H1 (cell line): ENCODE measurements at regions not wholly inside any gene's neighbourhood (a gene's known extent, or its start where the extent isn't known, plus 50 kb on each side); places are given as distances from the start of the nearest gene placed in this dataset.

Source experiments
- CTCF ChIA-PET: fragments of 300-600 bp; sonication (Branson Sonifier 250); formaldehyde crosslinking; loops from one replicate; lab custom pipeline; 2021; ENCODE audit not compliant: partially characterized antibody; lab: Charles Lee
- POLR2A ChIA-PET: fragments of 300-600 bp; sonication (Branson Sonifier 250); formaldehyde crosslinking; loops from one replicate; lab custom pipeline; 2021; ENCODE audit warnings: inconsistent platforms; ENCODE audit not compliant: partially characterized antibody; lab: Charles Lee
- DNase-seq, 2 experiments: peaks; one replicate each; pipeline versions ENCODE4 v3.0.0 to v3.0.0-alpha.2; 2010 to 2022; ENCODE audit warnings: low spot score in 2 of 2, low read depth in 1 of 2, mixed read lengths in 1 of 2
- FAIRE-seq: peaks from 2 replicates; lab custom pipeline; 2011; peaks lifted over from hg19 to GRCh38; lab: Jason Lieb, UNC
- H2AFZ ChIP-seq: 2 replicates; pipeline ENCODE4 v1.8.1; 2012; ENCODE audit warnings: low read length, inconsistent platforms
- H2AK5ac ChIP-seq: 2 replicates; pipeline ENCODE4 v1.6.1; 2013; ENCODE audit warnings: low read depth, low read length
- H2BK120ac ChIP-seq: replicated peaks from 2 replicates; pipeline ENCODE3; 2013; ENCODE audit warnings: low read depth, low read length, inconsistent platforms
- H2BK12ac ChIP-seq: 2 replicates; pipeline ENCODE4 v1.6.1; 2013; ENCODE audit warnings: low read depth, low read length
- H2BK15ac ChIP-seq: 2 replicates; pipeline ENCODE4 v1.6.1; 2013; ENCODE audit warnings: low read length
- H2BK20ac ChIP-seq: 2 replicates; pipeline ENCODE4 v1.6.1; 2013; ENCODE audit warnings: low read length
- H2BK5ac ChIP-seq: 2 replicates; pipeline ENCODE4 v1.6.1; 2013; ENCODE audit warnings: low read depth, low read length
- H3K14ac ChIP-seq: 2 replicates; pipeline ENCODE4 v1.6.1; 2013; ENCODE audit warnings: inconsistent platforms; ENCODE audit not compliant: insufficient read length
- H3K18ac ChIP-seq: 2 replicates; pipeline ENCODE4 v1.6.1; 2013; ENCODE audit warnings: low read length; ENCODE audit errors: extremely low read depth
- H3K23ac ChIP-seq: 2 replicates; pipeline ENCODE4 v1.6.1; 2013; ENCODE audit warnings: inconsistent platforms; ENCODE audit not compliant: insufficient read length
- H3K23me2 ChIP-seq: 2 replicates; pipeline ENCODE4 v1.6.1; 2013; ENCODE audit warnings: low read depth, low read length
- H3K27ac ChIP-seq: 2 replicates; pipeline ENCODE4 v1.6.1; 2011; ENCODE audit warnings: low read depth, low read length, inconsistent platforms
- H3K27me3 ChIP-seq, 4 experiments: replicated peaks in 1 of 4; 1 replicate in 1 of 4; 2 replicates in 3 of 4; pipeline versions ENCODE4 v1.6.1 to v1.8.1; 2011 to 2013; ENCODE audit warnings: low read length in 3 of 4, mild to moderate bottlenecking in 3 of 4, inconsistent platforms in 2 of 4, mixed read lengths in 2 of 4, moderate library complexity in 1 of 4; ENCODE audit not compliant: control insufficient read depth in 3 of 4, insufficient read depth in 3 of 4; ENCODE audit errors: extremely low read depth in 1 of 4
- H3K36me3 ChIP-seq, 4 experiments: 2 replicates each; pipeline versions ENCODE4 v1.6.1 to v1.8.1; 2011 to 2013; ENCODE audit warnings: mild to moderate bottlenecking in 4 of 4, low read length in 3 of 4, moderate library complexity in 2 of 4, control low read depth in 1 of 4, inconsistent platforms in 1 of 4; ENCODE audit not compliant: insufficient read depth in 4 of 4, control insufficient read depth in 2 of 4
- H3K4ac ChIP-seq: replicated peaks from 2 replicates; pipeline ENCODE3; 2013; ENCODE audit warnings: low read length, low read depth, mixed read lengths, inconsistent platforms; ENCODE audit not compliant: insufficient read length
- H3K4me1 ChIP-seq, 4 experiments: replicated peaks in 1 of 4; 1 replicate in 1 of 4; 2 replicates in 3 of 4; pipeline versions ENCODE4 v1.6.1 to v1.8.1; 2011 to 2013; ENCODE audit warnings: low read length in 3 of 4, inconsistent platforms in 2 of 4, mixed read lengths in 1 of 4; ENCODE audit not compliant: insufficient read depth in 4 of 4, control insufficient read depth in 3 of 4
- H3K4me2 ChIP-seq, 2 experiments: 2 replicates each; pipeline versions ENCODE4 v1.6.1 to v1.8.1; 2011 to 2013; ENCODE audit warnings: low read depth in 2 of 2, low read length in 2 of 2, control low read depth in 1 of 2, inconsistent platforms in 1 of 2, mild to moderate bottlenecking in 1 of 2; ENCODE audit not compliant: insufficient read depth in 1 of 2
- H3K4me3 ChIP-seq, 4 experiments: fragments of 200-600, 300-600 bp in 1 of 4; sonication (generic), shearing (Covaris generic), sonication (Bioruptor Twin) in 1 of 4; 2 replicates each; pipeline versions ENCODE4 v1.5.1 to v1.8.1; 2011 to 2016; ENCODE audit warnings: low read length in 4 of 4, low read depth in 3 of 4, control low read depth in 2 of 4, inconsistent platforms in 2 of 4, mild to moderate bottlenecking in 2 of 4, mixed read lengths in 1 of 4, moderate library complexity in 1 of 4; ENCODE audit not compliant: insufficient read depth in 2 of 4; ENCODE audit errors: extremely low read depth in 1 of 4
- H3K56ac ChIP-seq: replicated peaks from 2 replicates; pipeline ENCODE3; 2013; ENCODE audit warnings: low read depth, mild to moderate bottlenecking, mixed read lengths, low read length, inconsistent platforms; ENCODE audit not compliant: insufficient read length
- H3K79me1 ChIP-seq: 2 replicates; pipeline ENCODE4 v1.6.1; 2013; ENCODE audit warnings: low read depth, low read length, control low read depth
- H3K79me2 ChIP-seq, 2 experiments: 2 replicates each; pipeline versions ENCODE4 v1.6.1 to v1.8.1; 2012 to 2013; ENCODE audit warnings: low read length in 2 of 2, mild to moderate bottlenecking in 2 of 2, inconsistent platforms in 1 of 2; ENCODE audit not compliant: insufficient read depth in 2 of 2, control insufficient read depth in 1 of 2
- H3K9ac ChIP-seq, 4 experiments: replicated peaks in 1 of 4; 1 replicate in 1 of 4; 2 replicates in 3 of 4; pipeline versions ENCODE4 v1.6.1 to v1.8.1; 2011 to 2013; ENCODE audit warnings: low read depth in 3 of 4, low read length in 3 of 4, control low read depth in 2 of 4, mild to moderate bottlenecking in 2 of 4, moderate library complexity in 2 of 4, inconsistent platforms in 1 of 4; ENCODE audit errors: extremely low read depth in 1 of 4
- H3K9me3 ChIP-seq, 2 experiments: 2 replicates each; pipeline versions ENCODE4 v1.6.1 to v1.8.1; 2012 to 2013; ENCODE audit warnings: mild to moderate bottlenecking in 2 of 2, moderate library complexity in 2 of 2, control low read depth in 1 of 2, inconsistent platforms in 1 of 2, low read depth in 1 of 2, low read length in 1 of 2, mixed read lengths in 1 of 2; ENCODE audit not compliant: insufficient read depth in 2 of 2
- H4K20me1 ChIP-seq, 2 experiments: replicated peaks in 1 of 2; 2 replicates each; pipeline versions ENCODE3 to v1.8.1; 2011 to 2013; ENCODE audit warnings: inconsistent platforms in 2 of 2, low read length in 2 of 2, mild to moderate bottlenecking in 1 of 2; ENCODE audit not compliant: insufficient read depth in 2 of 2, control insufficient read depth in 1 of 2
- H4K5ac ChIP-seq: 2 replicates; pipeline ENCODE4 v1.6.1; 2013; ENCODE audit warnings: low read length, low read depth, mixed read lengths, inconsistent platforms; ENCODE audit not compliant: insufficient read length
- H4K8ac ChIP-seq: 2 replicates; pipeline ENCODE4 v1.8.0; 2013; ENCODE audit warnings: mild to moderate bottlenecking, moderate library complexity, low read length, inconsistent platforms; ENCODE audit not compliant: insufficient read depth; ENCODE audit errors: extremely low read depth
- H4K91ac ChIP-seq: replicated peaks from 2 replicates; pipeline ENCODE3; 2013; ENCODE audit warnings: low read length, mixed read lengths, inconsistent platforms; ENCODE audit not compliant: insufficient read length
- CHD7 ChIP-seq: fragments of 300-600 bp; sonication (generic); IDR thresholded peaks from 2 replicates; pipeline ENCODE4 v1.7.1; 2012; ENCODE audit warnings: low read length, moderate library complexity, mild to moderate bottlenecking, inconsistent platforms; ENCODE audit not compliant: insufficient replicate concordance
- WGBS, 2 experiments: shearing (Covaris generic) in 1 of 2; methylation state at CpG; one replicate each; pipeline versions ENCODE4 v1.1.6 to v1.1.7; 2013 to 2015; ENCODE audit warnings: low lambda C conversion rate in 2 of 2, mixed read lengths in 2 of 2, inconsistent platforms in 1 of 2, low coverage in 1 of 2, missing lambda C conversion rate in 1 of 2; ENCODE audit not compliant: insufficient replicate concordance in 2 of 2, insufficient coverage in 1 of 2, insufficient read length in 1 of 2; ENCODE audit errors: extremely low coverage in 1 of 2, missing lambda C conversion rate in 1 of 2; 5-methylcytosine and 5-hydroxymethylcytosine counted together

GRCh38 chrX:102849396-102849795 is 87.7 kb upstream of the RAB40AL start:
- Histone ChIP-seq H3K18ac (no peak overlapping the region), H4K8ac (no peak overlapping the region), H4K20me1 (no peaks in the 10 kb centered on the region), H3K27ac (no peak overlapping the region), H3K4me1 (no peaks in the 10 kb centered on the region), H4K91ac (no peak overlapping the region), H2BK20ac (no peak overlapping the region), H2BK120ac (no peak overlapping the region), H2AK5ac (no peak overlapping the region), H3K4ac (no peak overlapping the region), H2BK15ac (no peak overlapping the region), H3K79me2 (no peaks in the 10 kb centered on the region), H3K23ac (no peak overlapping the region), H3K23me2 (no peaks in the 10 kb centered on the region), H3K14ac (no peak overlapping the region), H3K79me1 (no peaks in the 10 kb centered on the region), H3K56ac (no peak overlapping the region), H3K4me2 (no peak overlapping the region), H3K9me3 (no peaks in the 10 kb centered on the region), H3K36me3 (no peaks in the 10 kb centered on the region; a peak in 1 of 8 replicates), H3K27me3 (no peaks in the 10 kb centered on the region), H3K4me3 (no peak overlapping the region), H2BK12ac (no peak overlapping the region), H2AFZ (no peak overlapping the region), H3K9ac (no peak overlapping the region), H4K5ac (no peak overlapping the region), H2BK5ac (no peak overlapping the region)
- ChIA-PET POLR2A (no interaction called here), CTCF (interaction anchor here (1.0 to 1.4 kb wide), 2 partner anchors 9 to 50 kb away, joined by 3 to 4 read pairs; no protein-coding TSS in a partner anchor)
- WGBS, 2 experiments: 83% methylated on average over 1 of the region's 1 CpG; no CpG with 5 or more reads in 1 of the 2 experiments
- no peak for FAIRE-seq
- DNase-seq: no peak
- no peak for TF ChIP-seq CHD7
